GM12873 (cell line): ENCODE measurements at regions not wholly inside any gene's neighbourhood (a gene's known extent, or its start where the extent isn't known, plus 50 kb on each side); places are given as distances from the start of the nearest gene placed in this dataset.

Experiments
- TF ChIP-seq, protein P1 (sequence below): IDR thresholded peaks from 2 replicates; pipeline ENCODE4 v1.5.1; 2012; ENCODE audit warnings: low read depth, mild to moderate bottlenecking, moderate library complexity, low read length, control low read depth; ENCODE audit not compliant: insufficient read depth; ENCODE audit errors: missing control alignments

DNA sequence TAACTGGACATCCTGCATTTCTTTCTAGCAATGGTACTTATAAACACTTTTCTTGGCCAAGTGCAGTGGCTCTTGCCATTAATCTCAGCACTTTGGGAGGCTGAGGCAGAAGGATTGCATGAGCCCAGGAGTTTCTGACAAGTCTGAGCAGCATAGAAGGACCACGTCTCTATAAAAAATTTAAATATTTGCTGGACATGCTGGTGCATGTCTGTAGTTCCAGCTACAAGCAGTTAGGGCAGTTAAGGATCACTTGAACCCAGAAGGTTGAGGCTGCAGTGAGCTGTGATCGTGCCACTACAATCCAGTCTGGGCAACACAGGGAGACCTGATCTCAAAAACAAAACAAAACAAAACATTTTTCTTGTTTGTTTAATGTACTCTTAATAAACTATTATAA lies 434.0 kb downstream of the PLA2G4A start:
- TF ChIP-seq, protein P1, sequence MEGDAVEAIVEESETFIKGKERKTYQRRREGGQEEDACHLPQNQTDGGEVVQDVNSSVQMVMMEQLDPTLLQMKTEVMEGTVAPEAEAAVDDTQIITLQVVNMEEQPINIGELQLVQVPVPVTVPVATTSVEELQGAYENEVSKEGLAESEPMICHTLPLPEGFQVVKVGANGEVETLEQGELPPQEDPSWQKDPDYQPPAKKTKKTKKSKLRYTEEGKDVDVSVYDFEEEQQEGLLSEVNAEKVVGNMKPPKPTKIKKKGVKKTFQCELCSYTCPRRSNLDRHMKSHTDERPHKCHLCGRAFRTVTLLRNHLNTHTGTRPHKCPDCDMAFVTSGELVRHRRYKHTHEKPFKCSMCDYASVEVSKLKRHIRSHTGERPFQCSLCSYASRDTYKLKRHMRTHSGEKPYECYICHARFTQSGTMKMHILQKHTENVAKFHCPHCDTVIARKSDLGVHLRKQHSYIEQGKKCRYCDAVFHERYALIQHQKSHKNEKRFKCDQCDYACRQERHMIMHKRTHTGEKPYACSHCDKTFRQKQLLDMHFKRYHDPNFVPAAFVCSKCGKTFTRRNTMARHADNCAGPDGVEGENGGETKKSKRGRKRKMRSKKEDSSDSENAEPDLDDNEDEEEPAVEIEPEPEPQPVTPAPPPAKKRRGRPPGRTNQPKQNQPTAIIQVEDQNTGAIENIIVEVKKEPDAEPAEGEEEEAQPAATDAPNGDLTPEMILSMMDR, result no peak

DNA sequence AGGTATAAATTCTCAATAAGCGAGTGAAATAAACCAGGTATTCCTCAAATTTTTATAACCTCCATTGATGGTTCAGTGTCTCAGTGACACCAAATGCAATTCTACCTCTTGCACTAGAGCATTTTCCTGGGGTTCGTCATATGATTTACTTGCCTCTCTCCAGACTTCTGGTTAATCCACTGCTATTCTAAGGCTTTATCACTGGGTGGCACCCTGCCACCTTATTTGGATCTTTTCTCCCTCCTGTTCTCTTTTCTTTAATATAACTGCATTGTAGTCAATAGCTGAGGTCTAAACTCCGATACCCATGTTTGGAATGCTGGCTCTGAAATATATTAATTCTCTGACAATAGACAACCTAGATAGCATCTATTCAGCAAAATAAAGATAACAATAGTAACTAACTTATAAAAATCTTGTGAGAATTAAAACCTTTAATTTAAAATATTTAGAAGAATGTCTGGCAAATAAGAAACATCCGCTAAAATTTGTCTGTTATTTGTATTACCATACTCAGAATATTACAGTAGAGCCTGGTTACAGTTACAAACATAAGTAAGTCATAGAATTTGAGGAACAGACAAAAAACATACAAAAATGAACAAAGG lies 436.4 kb downstream of the PLA2G4A start:
- TF ChIP-seq, protein P1, result peak; percentile 44

DNA sequence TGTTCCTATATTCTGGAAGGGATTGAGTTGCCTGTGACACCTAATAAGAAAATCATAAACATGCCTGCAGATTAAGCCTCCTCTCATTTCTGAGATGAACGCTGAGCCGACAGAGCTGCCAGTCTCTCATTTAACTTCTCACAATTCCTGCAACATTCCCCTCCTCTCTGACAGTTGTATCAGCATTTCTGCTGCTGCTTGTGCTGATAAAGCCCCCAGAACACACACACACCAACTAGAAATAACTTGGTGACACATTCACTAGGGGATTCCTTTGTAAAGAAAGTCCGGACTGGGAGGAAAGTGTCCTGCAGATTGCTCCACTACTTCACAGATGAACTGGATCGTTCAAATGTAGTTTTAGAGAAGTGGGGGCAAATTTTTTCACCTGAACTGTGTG lies 437.3 kb downstream of the PLA2G4A start:
- TF ChIP-seq, protein P1, result no peak

DNA sequence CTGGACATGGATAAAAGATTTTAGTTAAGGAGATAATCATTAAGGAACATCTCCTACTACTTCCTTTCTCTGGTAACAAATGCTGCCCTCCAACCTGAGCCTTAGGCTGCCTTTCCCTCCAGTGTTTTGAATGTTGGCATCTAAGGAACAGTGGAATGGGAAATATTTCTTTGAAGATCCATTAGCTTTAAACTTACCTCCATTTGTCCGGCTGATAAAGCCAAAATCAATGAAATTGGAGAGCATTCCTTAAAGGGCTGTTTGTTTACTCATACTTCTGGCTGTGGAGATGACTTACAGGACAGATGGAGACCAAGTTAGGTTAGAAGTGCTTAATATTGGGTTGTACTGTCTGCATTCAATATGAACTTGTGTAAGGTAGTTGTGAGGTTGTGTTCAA lies 439.1 kb downstream of the PLA2G4A start:
- TF ChIP-seq, protein P1, result no peak

DNA sequence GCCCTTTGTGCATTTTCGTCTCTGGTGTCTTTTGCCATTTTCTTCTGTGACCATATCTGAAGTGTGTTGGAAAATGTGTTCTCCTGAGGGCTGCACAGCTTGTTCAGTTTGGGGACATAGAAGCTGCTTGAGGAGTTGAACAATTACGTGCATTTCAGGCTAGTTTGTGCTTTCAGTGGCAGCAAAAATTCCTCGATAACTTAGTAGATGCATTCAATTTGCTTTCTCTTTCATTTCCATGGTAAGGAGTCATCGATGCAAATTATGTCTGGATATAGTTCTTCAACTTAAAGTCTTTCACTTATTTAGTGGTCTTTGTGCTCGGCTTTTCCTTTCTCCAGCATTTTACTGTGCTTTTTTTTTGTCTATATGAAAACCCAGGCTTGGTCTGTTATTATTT lies 441.5 kb downstream of the PLA2G4A start:
- TF ChIP-seq, protein P1, result no peak

DNA sequence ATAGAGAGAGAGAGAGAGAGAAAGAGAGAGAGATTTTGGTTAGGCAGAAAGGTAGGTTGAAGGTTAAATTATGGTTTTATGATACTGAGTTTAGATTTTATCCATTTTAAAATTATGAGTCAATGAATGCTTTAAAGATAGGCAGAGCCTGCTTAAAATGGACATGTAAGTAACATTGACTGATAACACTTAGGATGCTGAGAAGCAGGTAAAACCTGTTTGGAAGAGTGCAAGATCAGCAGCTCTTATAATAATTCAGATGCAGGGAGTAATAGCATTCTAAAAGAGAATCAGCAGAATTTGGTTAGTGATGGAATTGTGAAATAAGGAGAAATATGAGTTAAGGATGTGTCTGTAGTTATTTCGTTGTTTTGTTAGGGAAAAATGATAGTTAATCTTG lies 446.6 kb downstream of the PLA2G4A start:
- TF ChIP-seq, protein P1, result no peak

DNA sequence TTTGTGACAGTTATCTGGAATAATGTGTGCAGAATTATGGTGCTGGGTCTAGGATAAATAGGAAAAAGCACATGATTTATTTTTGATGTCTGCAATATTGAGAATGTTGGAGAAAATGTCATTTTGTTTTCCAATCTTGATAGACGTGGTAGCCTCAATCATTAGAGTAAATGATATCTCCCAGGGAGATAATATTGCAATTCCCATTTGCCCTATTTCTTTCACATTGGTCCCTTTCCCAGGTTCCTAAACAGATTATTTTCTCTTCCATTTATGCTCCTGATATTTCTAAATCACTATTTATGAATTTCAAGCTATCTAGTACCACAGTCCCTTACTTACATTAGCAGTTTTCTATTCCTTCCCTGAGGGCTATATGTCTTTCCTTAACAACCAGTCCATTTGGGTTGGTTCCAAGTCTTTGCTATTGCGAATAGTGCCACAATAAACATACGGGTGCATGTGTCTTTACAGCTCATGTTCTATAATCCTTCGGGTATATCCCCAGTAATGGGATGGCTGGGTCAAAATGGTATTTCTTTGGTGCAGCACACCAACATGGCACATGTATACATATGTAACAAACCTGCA lies 447.3 kb downstream of the PLA2G4A start:
- TF ChIP-seq, protein P1, result no peak
